Occipital lobe (tissue), 1 donor: ENCODE measurements at regions not wholly inside any gene's neighbourhood (a gene's known extent, or its start where the extent isn't known, plus 50 kb on each side); places are given as distances from the start of the nearest gene placed in this dataset.

Source experiments
- DNase-seq: peaks from one replicate; lab custom pipeline; 2025; lab: John Stamatoyannopoulos, UW

GRCh38 chr2:58535990-58536389 lies 294.9 kb upstream of the FANCL start:
- no peak for DNase-seq

- no peak for DNase-seq
These were observed 294.1 kb upstream of the FANCL start for GRCh38 chr2:58535182-58535581.

GRCh38 chr2:58533376-58533775 lies 292.3 kb upstream of the FANCL start:
- no peak for DNase-seq

- DNase-seq, result no peak
These were observed 291.5 kb upstream of the FANCL start for GRCh38 chr2:58532641-58533040.

- no peak for DNase-seq
These were observed 286.5 kb upstream of the FANCL start for GRCh38 chr2:58527647-58528046.

GRCh38 chr2:58521803-58522554 lies 280.9 kb upstream of the FANCL start:
- DNase-seq, result no peak

GRCh38 chr2:58520903-58521302 lies 279.8 kb upstream of the FANCL start:
- no peak for DNase-seq

- no peak for DNase-seq
These were observed 276.8 kb upstream of the FANCL start for GRCh38 chr2:58517881-58518280.

GRCh38 chr2:58516695-58517094 lies 275.6 kb upstream of the FANCL start:
- no peak for DNase-seq

- no peak for DNase-seq
These were observed 274.9 kb upstream of the FANCL start for GRCh38 chr2:58515827-58516573.

GRCh38 chr2:58514252-58514651 lies 273.1 kb upstream of the FANCL start:
- DNase-seq, result no peak

- DNase-seq, result no peak
These were observed 271.8 kb upstream of the FANCL start for GRCh38 chr2:58512878-58513277.

- no peak for DNase-seq
These were observed 266.9 kb upstream of the FANCL start for GRCh38 chr2:58508006-58508405.

GRCh38 chr2:58503918-58504317 lies 262.8 kb upstream of the FANCL start:
- no peak for DNase-seq

GRCh38 chr2:58502931-58503330 lies 261.8 kb upstream of the FANCL start:
- DNase-seq, result no peak

- no peak for DNase-seq
These were observed 260.4 kb upstream of the FANCL start for GRCh38 chr2:58501371-58502160.

- no peak for DNase-seq
These were observed 256.0 kb upstream of the FANCL start for GRCh38 chr2:58497168-58497567.

- no peak for DNase-seq
These were observed 254.7 kb upstream of the FANCL start for GRCh38 chr2:58495806-58496205.

GRCh38 chr2:58494071-58494501 lies 253.0 kb upstream of the FANCL start:
- DNase-seq, result no peak

GRCh38 chr2:58484629-58485028 lies 243.5 kb upstream of the FANCL start:
- DNase-seq, result no peak

- no peak for DNase-seq
These were observed 243.1 kb upstream of the FANCL start for GRCh38 chr2:58484221-58484620.

- DNase-seq, result no peak
These were observed 242.2 kb upstream of the FANCL start for GRCh38 chr2:58483307-58483706.
